GM23248 (cell line): ENCODE measurements at regions not wholly inside any gene's neighbourhood (a gene's known extent, or its start where the extent isn't known, plus 50 kb on each side); places are given as distances from the start of the nearest gene placed in this dataset.

Experiments used
- DNase-seq: peaks from one replicate; pipeline ENCODE4 v3.0.0-alpha.2; 2015
- H2AFZ ChIP-seq: fragments of 200-600 bp; sonication (generic); 2 replicates; pipeline ENCODE4 v1.6.1; 2016; ENCODE audit warnings: antibody characterized with exemption
- H3F3A ChIP-seq: fragments of 200-600 bp; sonication (generic); 2 replicates; pipeline ENCODE4 v1.6.1; 2016; ENCODE audit warnings: mild to moderate bottlenecking, antibody characterized with exemption, mixed run types; ENCODE audit not compliant: insufficient read depth
- H3K27ac ChIP-seq: fragments of 200-600 bp; sonication (generic); 2 replicates; pipeline ENCODE4 v1.5.1; 2016; ENCODE audit warnings: mild to moderate bottlenecking
- H3K27me3 ChIP-seq: fragments of 200-600 bp; sonication (generic); replicated peaks from 2 replicates; pipeline ENCODE4 v1.6.1; 2016; ENCODE audit warnings: mild to moderate bottlenecking; ENCODE audit not compliant: insufficient read depth
- H3K36me3 ChIP-seq: fragments of 200-600 bp; sonication (generic); 2 replicates; pipeline ENCODE4 v1.6.1; 2016; ENCODE audit warnings: low read depth, mild to moderate bottlenecking
- H3K4me1 ChIP-seq: fragments of 200-600 bp; sonication (generic); 2 replicates; pipeline ENCODE4 v1.6.1; 2016; ENCODE audit warnings: mild to moderate bottlenecking; ENCODE audit not compliant: insufficient read depth
- H3K4me2 ChIP-seq: fragments of 200-600 bp; sonication (generic); one replicate; pipeline ENCODE4 v1.6.1; 2016; ENCODE audit warnings: mild to moderate bottlenecking; ENCODE audit not compliant: unreplicated experiment
- H3K4me3 ChIP-seq: fragments of 200-600 bp; sonication (generic); 2 replicates; pipeline ENCODE4 v1.5.1; 2016; ENCODE audit warnings: mild to moderate bottlenecking
- H3K79me2 ChIP-seq: fragments of 200-600 bp; sonication (generic); 2 replicates; pipeline ENCODE4 v1.6.1; 2016; ENCODE audit warnings: mild to moderate bottlenecking; ENCODE audit not compliant: insufficient read depth
- H3K9ac ChIP-seq: fragments of 200-600 bp; sonication (generic); 2 replicates; pipeline ENCODE4 v1.6.1; 2016; ENCODE audit warnings: mild to moderate bottlenecking
- H3K9me2 ChIP-seq: fragments of 200-600 bp; sonication (generic); 2 replicates; pipeline ENCODE4 v1.6.1; 2016; ENCODE audit warnings: mixed run types, mild to moderate bottlenecking, moderate library complexity; ENCODE audit not compliant: insufficient read depth
- H3K9me3 ChIP-seq: fragments of 200-600 bp; sonication (generic); one replicate; pipeline ENCODE4 v1.6.1; 2017; ENCODE audit warnings: low read depth
- H4K20me1 ChIP-seq: fragments of 200-600 bp; sonication (generic); 2 replicates; pipeline ENCODE4 v1.6.0; 2016; ENCODE audit not compliant: insufficient read depth
- EZH2 ChIP-seq: fragments of 200-600 bp; sonication (generic); IDR thresholded peaks from 2 replicates; pipeline ENCODE4 v1.6.1; 2018; ENCODE audit warnings: antibody characterized with exemption, mild to moderate bottlenecking; ENCODE audit not compliant: insufficient read depth, poor library complexity, severe bottlenecking
- EZH2phosphoT487 ChIP-seq: fragments of 200-600 bp; sonication (generic); IDR thresholded peaks from 2 replicates; pipeline ENCODE4 v1.6.1; 2018; ENCODE audit warnings: antibody characterized with exemption, moderate library complexity, mild to moderate bottlenecking, low read depth; ENCODE audit not compliant: insufficient read depth
- WGBS, 2 experiments: methylation state at CpG; one replicate each; pipeline ENCODE4 v1.1.6; 2015 to 2017; ENCODE audit warnings: low lambda C conversion rate in 2 of 2, low coverage in 1 of 2; ENCODE audit errors: missing lambda C conversion rate in 2 of 2; 5-methylcytosine and 5-hydroxymethylcytosine counted together
- in situ Hi-C: fragments of 300-500 bp; cut with MboI; formaldehyde crosslinking; loops from 2 replicates; pipeline ENCODE4 v1.15.0; 2020

DNA sequence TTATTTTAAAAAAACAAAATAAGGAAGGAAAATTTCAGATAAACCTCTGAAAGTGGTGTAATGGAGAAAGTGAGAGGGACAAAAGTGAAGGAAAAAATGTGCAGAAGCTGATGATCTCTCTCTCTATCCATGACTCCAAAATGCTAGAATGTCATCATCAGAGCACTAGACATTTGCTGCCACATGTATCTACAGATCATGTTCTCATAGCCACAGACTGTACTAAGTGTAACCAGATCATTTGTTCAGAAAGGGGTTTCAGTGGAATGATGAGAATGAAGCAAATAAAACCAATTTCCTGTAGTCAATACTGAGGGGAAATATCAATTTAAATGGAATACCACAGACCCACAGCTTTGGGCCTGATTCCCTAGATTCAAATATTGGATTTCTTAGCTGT, 104.3 kb upstream of the CHMP2B start:
- H3K27ac ChIP-seq, result no peak overlapping the region
- in situ Hi-C loops, result no loop called here
- H3K27me3 ChIP-seq, result no peaks in the 10 kb centered on the region

DNA sequence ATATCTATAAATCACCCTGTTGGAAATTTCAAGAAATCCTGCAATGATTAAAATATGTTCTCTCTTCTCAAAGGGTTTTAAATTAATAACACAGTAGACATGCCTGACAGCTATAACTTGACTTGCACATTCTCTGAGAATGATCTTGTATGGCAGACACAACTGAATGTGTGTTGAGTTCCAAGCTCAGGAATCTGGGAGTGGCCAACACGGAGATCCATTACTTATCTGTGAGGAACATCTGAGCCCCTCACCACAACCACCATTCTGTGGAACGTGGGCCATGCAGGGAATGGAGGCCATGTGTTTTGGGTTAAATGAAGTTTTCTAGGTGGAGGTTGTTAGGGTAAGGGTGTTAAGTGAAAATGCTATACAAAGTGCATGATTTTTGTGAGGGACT, 105.3 kb upstream of the CHMP2B start:
- Histone ChIP-seq H3K79me2 (no peaks in the 10 kb centered on the region), H3K4me2 (no peak overlapping the region), H3K27me3 (no peaks in the 10 kb centered on the region), H3K27ac (no peak overlapping the region), H3K4me3 (no peak overlapping the region), H3F3A (no peaks in the 10 kb centered on the region), H3K9me2 (no peaks in the 10 kb centered on the region), H3K4me1 (no peaks in the 10 kb centered on the region), H3K9me3 (no peaks in the 10 kb centered on the region), H3K9ac (no peak overlapping the region), H2AFZ (no peak overlapping the region), H4K20me1 (no peaks in the 10 kb centered on the region), H3K36me3 (no peaks in the 10 kb centered on the region)
- 38 to 44% methylated on average over 2 of the region's 2 CpGs for WGBS, 2 experiments
- in situ Hi-C loops, result no loop called here
- no peak for DNase-seq
- TF ChIP-seq EZH2phosphoT487 (no peak), EZH2 (no peak)

More for the DNA sequence above, 104.3 kb upstream of the CHMP2B start:
- Histone ChIP-seq H3K4me2 (no peak overlapping the region), H3K79me2 (no peaks in the 10 kb centered on the region), H3K9ac (no peak overlapping the region), H3K36me3 (no peaks in the 10 kb centered on the region), H3K4me1 (no peaks in the 10 kb centered on the region), H3K4me3 (no peak overlapping the region), H3K9me2 (no peaks in the 10 kb centered on the region), H2AFZ (no peak overlapping the region), H3F3A (no peaks in the 10 kb centered on the region), H3K9me3 (no peaks in the 10 kb centered on the region), H4K20me1 (no peaks in the 10 kb centered on the region)
- DNase-seq, result no peak
- TF ChIP-seq EZH2, result no peak
- TF ChIP-seq EZH2phosphoT487, result no peak

DNA sequence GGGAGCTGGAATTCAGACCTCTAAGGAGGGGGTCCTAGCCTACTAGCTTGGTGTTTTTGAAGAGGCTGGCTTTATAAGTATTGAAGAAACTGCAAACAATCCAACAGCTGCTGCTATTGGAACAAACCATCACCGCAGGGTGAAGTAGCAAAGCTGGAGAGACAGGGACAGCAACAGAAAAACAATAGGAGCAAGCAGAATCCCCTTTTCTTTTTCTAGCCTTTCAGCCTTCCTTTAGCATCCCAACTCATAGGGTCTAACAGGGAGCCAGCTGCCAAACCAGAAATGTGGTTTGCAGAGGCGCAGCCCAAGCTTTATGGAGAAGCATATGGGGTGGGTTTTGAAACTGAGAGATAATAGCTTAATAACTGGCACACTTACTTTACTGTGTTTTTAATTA, 106.2 kb upstream of the CHMP2B start:
- WGBS, 2 experiments, result 41 to 52% methylated on average over 2 of the region's 2 CpGs
- Histone ChIP-seq H3K79me2 (no peaks in the 10 kb centered on the region), H4K20me1 (no peaks in the 10 kb centered on the region), H3K4me3 (no peak overlapping the region), H3K9me3 (no peaks in the 10 kb centered on the region), H2AFZ (no peak overlapping the region), H3K27me3 (no peaks in the 10 kb centered on the region), H3K27ac (no peak overlapping the region), H3K4me2 (no peak overlapping the region), H3F3A (no peaks in the 10 kb centered on the region), H3K36me3 (no peaks in the 10 kb centered on the region), H3K9me2 (no peaks in the 10 kb centered on the region), H3K9ac (no peak overlapping the region), H3K4me1 (no peaks in the 10 kb centered on the region)
- DNase-seq, result no peak
- in situ Hi-C loops, result no loop called here
- no peak for TF ChIP-seq EZH2phosphoT487
- TF ChIP-seq EZH2, result no peak

GRCh38 chr3:87120236-87120635, 106.9 kb upstream of the CHMP2B start:
- Histone ChIP-seq H3K4me2 (no peak overlapping the region), H3K4me3 (no peak overlapping the region), H3K9ac (no peak overlapping the region), H3K27me3 (no peaks in the 10 kb centered on the region), H4K20me1 (no peaks in the 10 kb centered on the region), H3K4me1 (no peaks in the 10 kb centered on the region), H3K27ac (no peak overlapping the region), H3K9me2 (no peaks in the 10 kb centered on the region), H2AFZ (no peak overlapping the region), H3K9me3 (no peaks in the 10 kb centered on the region), H3K79me2 (no peaks in the 10 kb centered on the region), H3K36me3 (no peaks in the 10 kb centered on the region), H3F3A (no peaks in the 10 kb centered on the region)
- DNase-seq, result no peak
- TF ChIP-seq EZH2phosphoT487, result no peak
- TF ChIP-seq EZH2, result no peak
- 18 to 19% methylated on average over 1 of the region's 1 CpG for WGBS, 2 experiments
- in situ Hi-C loops, result no loop called here

DNA sequence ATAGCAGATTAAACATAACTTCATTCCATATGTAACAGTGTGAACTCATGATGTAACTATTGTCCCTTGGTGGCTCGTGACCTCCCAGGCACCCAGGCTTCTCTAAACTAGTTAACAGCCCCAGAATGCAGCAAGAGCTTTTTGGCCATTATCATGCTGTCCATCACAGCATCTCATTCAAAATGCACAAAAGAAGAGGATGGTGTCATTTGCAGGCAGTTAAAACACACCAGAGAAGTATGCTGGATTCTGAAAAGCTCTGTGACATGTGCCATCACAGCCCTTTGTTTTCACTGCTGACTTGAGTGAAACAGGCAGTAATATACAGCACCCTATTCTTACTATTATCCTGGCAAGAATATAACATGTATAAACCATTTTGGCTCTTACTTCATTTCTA, 117.6 kb upstream of the CHMP2B start:
- WGBS, 2 experiments, result 79 to 87% methylated on average over 1 of the region's 1 CpG
- Histone ChIP-seq H3K4me1 (no peaks in the 10 kb centered on the region), H4K20me1 (no peaks in the 10 kb centered on the region), H3K27me3 (no peaks in the 10 kb centered on the region), H3K79me2 (no peaks in the 10 kb centered on the region), H3K9ac (no peak overlapping the region), H3K4me3 (no peak overlapping the region), H2AFZ (no peak overlapping the region), H3F3A (no peaks in the 10 kb centered on the region), H3K9me2 (no peaks in the 10 kb centered on the region), H3K4me2 (no peak overlapping the region), H3K9me3 (no peaks in the 10 kb centered on the region), H3K27ac (no peak overlapping the region), H3K36me3 (no peaks in the 10 kb centered on the region)
- TF ChIP-seq EZH2phosphoT487, result no peak
- TF ChIP-seq EZH2, result no peak
- in situ Hi-C loops, result no loop called here
- DNase-seq, result no peak
